Spinal cord (tissue), 9 donors: ENCODE measurements at regions not wholly inside any gene's neighbourhood (a gene's known extent, or its start where the extent isn't known, plus 50 kb on each side); places are given as distances from the start of the nearest gene placed in this dataset.

ENCODE experiments used
- DNase-seq, 6 donors: peaks; one replicate each; pipeline versions ENCODE4 v3.0.0 to v3.0.0-alpha.2; 2013 to 2015; ENCODE audit warnings: low spot score in 6 of 6, low read depth in 4 of 6
- H3K27ac ChIP-seq: one replicate; pipeline ENCODE4 v1.5.1; 2013; ENCODE audit warnings: low read depth, low read length, control low read depth
- H3K27me3 ChIP-seq: one replicate; pipeline ENCODE4 v1.6.1; 2013; ENCODE audit warnings: low read length; ENCODE audit not compliant: control insufficient read depth, insufficient read depth
- H3K36me3 ChIP-seq: one replicate; pipeline ENCODE4 v1.6.1; 2013; ENCODE audit warnings: low read length; ENCODE audit not compliant: control insufficient read depth, insufficient read depth
- H3K4me1 ChIP-seq: one replicate; pipeline ENCODE4 v1.6.1; 2013; ENCODE audit warnings: low read length; ENCODE audit not compliant: control insufficient read depth, insufficient read depth
- H3K4me3 ChIP-seq: one replicate; pipeline ENCODE4 v1.5.1; 2013; ENCODE audit warnings: low read depth, low read length, control low read depth
- H3K9me3 ChIP-seq: one replicate; pipeline ENCODE4 v1.6.1; 2013; ENCODE audit warnings: low read length; ENCODE audit not compliant: control insufficient read depth, insufficient read depth
- WGBS: methylation state at CpG from one replicate; pipeline ENCODE4 v1.1.5; 2013; ENCODE audit warnings: missing lambda C conversion rate; ENCODE audit not compliant: insufficient coverage; 5-methylcytosine and 5-hydroxymethylcytosine counted together
- donor health status: healthy.

- Histone ChIP-seq H3K36me3 (no peaks in the 10 kb centered on the region), H3K9me3 (no peaks in the 10 kb centered on the region), H3K4me1 (peaks cover 38% of the 10 kb centered on the region), H3K4me3 (no peak overlapping the region), H3K27ac (no peak overlapping the region), H3K27me3 (no peaks in the 10 kb centered on the region)
- DNase-seq = no peak
- 71% methylated on average over 12 of the region's 18 CpGs for WGBS
Observed at GRCh38 chr1:29964718-29965533, 728.6 kb downstream of the PTPRU start.

GRCh38 chr1:29963946-29964345, 727.6 kb downstream of the PTPRU start:
- Histone ChIP-seq H3K4me3 (no peak overlapping the region), H3K27me3 (no peaks in the 10 kb centered on the region), H3K27ac (no peak overlapping the region), H3K4me1 (peaks cover 39% of the 10 kb centered on the region), H3K9me3 (no peaks in the 10 kb centered on the region), H3K36me3 (no peaks in the 10 kb centered on the region)
- DNase-seq = no peak
- WGBS = 70% methylated on average over 5 of the region's 7 CpGs

- no peak overlapping the region for H3K4me3 ChIP-seq
- WGBS = 66% methylated on average over 2 of the region's 3 CpGs
- no peaks in the 10 kb centered on the region for H3K27me3 ChIP-seq
- H3K9me3 ChIP-seq = no peaks in the 10 kb centered on the region
- H3K27ac ChIP-seq = no peak overlapping the region
- DNase-seq = no peak
- no peaks in the 10 kb centered on the region for H3K36me3 ChIP-seq
- H3K4me1 ChIP-seq = peaks cover 39% of the 10 kb centered on the region
Observed at GRCh38 chr1:29962831-29963247, 726.5 kb downstream of the PTPRU start.

- H3K4me1 ChIP-seq = peaks cover 39% of the 10 kb centered on the region
- no peaks in the 10 kb centered on the region for H3K9me3 ChIP-seq
- no peak overlapping the region for H3K27ac ChIP-seq
- no peak overlapping the region for H3K4me3 ChIP-seq
- peak in 3 of 6 donors; percentile 44 to 96 (median 54) for DNase-seq
- H3K27me3 ChIP-seq = no peaks in the 10 kb centered on the region
- no peaks in the 10 kb centered on the region for H3K36me3 ChIP-seq
- WGBS = no CpG with 5 or more reads among the region's 5 CpGs
Observed at GRCh38 chr1:29962336-29962735, 726.0 kb downstream of the PTPRU start.

GRCh38 chr1:29961293-29962059, 725.2 kb downstream of the PTPRU start:
- WGBS = 74% methylated on average over 5 of the region's 8 CpGs
- no peaks in the 10 kb centered on the region for H3K36me3 ChIP-seq
- no peaks in the 10 kb centered on the region for H3K27me3 ChIP-seq
- H3K9me3 ChIP-seq = no peaks in the 10 kb centered on the region
- H3K27ac ChIP-seq = no peak overlapping the region
- no peak overlapping the region for H3K4me3 ChIP-seq
- peaks cover 39% of the 10 kb centered on the region for H3K4me1 ChIP-seq
- no peak for DNase-seq

GRCh38 chr1:29960876-29961275, 724.6 kb downstream of the PTPRU start:
- DNase-seq = peak in 1 of 6 donors; percentile 54
- Histone ChIP-seq H3K9me3 (no peaks in the 10 kb centered on the region), H3K4me1 (peaks cover 39% of the 10 kb centered on the region), H3K27ac (no peak overlapping the region), H3K4me3 (no peak overlapping the region), H3K36me3 (no peaks in the 10 kb centered on the region), H3K27me3 (no peaks in the 10 kb centered on the region)
- WGBS = 45% methylated on average over 10 of the region's 10 CpGs

GRCh38 chr1:29960156-29960755, 723.9 kb downstream of the PTPRU start:
- Histone ChIP-seq H3K27ac (no peak overlapping the region), H3K4me3 (no peak overlapping the region), H3K4me1 (peaks cover 39% of the 10 kb centered on the region), H3K36me3 (no peaks in the 10 kb centered on the region), H3K9me3 (no peaks in the 10 kb centered on the region), H3K27me3 (no peaks in the 10 kb centered on the region)
- no peak for DNase-seq
- WGBS = 76% methylated on average over 10 of the region's 10 CpGs

GRCh38 chr1:29959356-29959755, 723.0 kb downstream of the PTPRU start:
- no peaks in the 10 kb centered on the region for H3K27me3 ChIP-seq
- no peak overlapping the region for H3K4me3 ChIP-seq
- H3K27ac ChIP-seq = no peak overlapping the region
- WGBS = 97% methylated on average over 3 of the region's 4 CpGs
- H3K4me1 ChIP-seq = peaks cover 41% of the 10 kb centered on the region
- no peak for DNase-seq
- no peaks in the 10 kb centered on the region for H3K9me3 ChIP-seq
- H3K36me3 ChIP-seq = no peaks in the 10 kb centered on the region

GRCh38 chr1:29958271-29958670, 721.9 kb downstream of the PTPRU start:
- 92% methylated on average over 5 of the region's 5 CpGs for WGBS
- no peak overlapping the region for H3K27ac ChIP-seq
- no peak overlapping the region for H3K4me3 ChIP-seq
- H3K27me3 ChIP-seq = no peaks in the 10 kb centered on the region
- no peak for DNase-seq
- no peaks in the 10 kb centered on the region for H3K9me3 ChIP-seq
- no peaks in the 10 kb centered on the region for H3K36me3 ChIP-seq
- H3K4me1 ChIP-seq = peaks cover 33% of the 10 kb centered on the region
